NCI-H2227 (cell line): ENCODE measurements at regions not wholly inside any gene's neighbourhood (a gene's known extent, or its start where the extent isn't known, plus 50 kb on each side); places are given as distances from the start of the nearest gene placed in this dataset.

ENCODE experiments used
- DNase-seq: peaks from one replicate; lab custom pipeline; 2025; ENCODE audit not compliant: unreplicated experiment; lab: John Stamatoyannopoulos, UW

- no peak for DNase-seq
Measured at GRCh38 chr15:47475336-47475735, 242.0 kb upstream of the SEMA6D start.

- peak; percentile 33 for DNase-seq
Measured at GRCh38 chr15:47477341-47477740, 240.0 kb upstream of the SEMA6D start.

- peak; percentile 34 for DNase-seq
Measured at GRCh38 chr15:47484059-47484458, 233.2 kb upstream of the SEMA6D start.

GRCh38 chr15:47484997-47485396 lies 232.3 kb upstream of the SEMA6D start:
- DNase-seq, result no peak

GRCh38 chr15:47485419-47485818 lies 231.9 kb upstream of the SEMA6D start:
- DNase-seq, result no peak

GRCh38 chr15:47486040-47486439 lies 231.3 kb upstream of the SEMA6D start:
- no peak for DNase-seq

GRCh38 chr15:47492195-47492594 lies 225.1 kb upstream of the SEMA6D start:
- DNase-seq, result no peak

GRCh38 chr15:47493357-47494247 lies 223.7 kb upstream of the SEMA6D start:
- peak; percentile 0 for DNase-seq

GRCh38 chr15:47496343-47497185 lies 220.7 kb upstream of the SEMA6D start:
- no peak for DNase-seq

- no peak for DNase-seq
Measured at GRCh38 chr15:47500842-47501241, 216.5 kb upstream of the SEMA6D start.

- no peak for DNase-seq
Measured at GRCh38 chr15:47502041-47502440, 215.3 kb upstream of the SEMA6D start.

- DNase-seq, result no peak
Measured at GRCh38 chr15:47503876-47504275, 213.4 kb upstream of the SEMA6D start.

- no peak for DNase-seq
Measured at GRCh38 chr15:47504624-47505256, 212.6 kb upstream of the SEMA6D start.

GRCh38 chr15:47505712-47506328 lies 211.5 kb upstream of the SEMA6D start:
- no peak for DNase-seq

GRCh38 chr15:47506329-47507100 lies 210.8 kb upstream of the SEMA6D start:
- DNase-seq, result peak; percentile 9

GRCh38 chr15:47507221-47507985 lies 209.9 kb upstream of the SEMA6D start:
- DNase-seq, result no peak

GRCh38 chr15:47511261-47511660 lies 206.0 kb upstream of the SEMA6D start:
- DNase-seq, result no peak

- DNase-seq, result no peak
Measured at GRCh38 chr15:47513471-47513870, 203.8 kb upstream of the SEMA6D start.

- DNase-seq, result no peak
Measured at GRCh38 chr15:47514200-47514652, 203.1 kb upstream of the SEMA6D start.
